HG03460 (cell line): ENCODE measurements at regions not wholly inside any gene's neighbourhood (a gene's known extent, or its start where the extent isn't known, plus 50 kb on each side); places are given as distances from the start of the nearest gene placed in this dataset.
"Not testable (repeated sequence)": the region's sequence is repeated elsewhere in the genome, so short reads cannot be mapped to it uniquely, and the experiment has no call there.

Source experiments
- ATAC-seq: cut with Tn5 transposase; IDR thresholded peaks from one replicate; pipeline ENCODE4 v1.9.1; 2021; ENCODE audit not compliant: unreplicated experiment

- ATAC-seq, result no peak
Measured at GRCh38 chr3:26763723-26764122, 141.2 kb downstream of the LRRC3B start.

GRCh38 chr3:26766031-26766430 is 143.5 kb downstream of the LRRC3B start:
- ATAC-seq, result no peak

- ATAC-seq, result no peak
Measured at GRCh38 chr3:26768068-26768651, 145.6 kb downstream of the LRRC3B start.

GRCh38 chr3:26799679-26800317 is 177.2 kb downstream of the LRRC3B start:
- ATAC-seq, result no peak

GRCh38 chr3:26807272-26807671 is 184.7 kb downstream of the LRRC3B start:
- no peak for ATAC-seq

- no peak for ATAC-seq
Measured at GRCh38 chr3:26825454-26825853, 202.9 kb downstream of the LRRC3B start.

GRCh38 chr3:26827169-26827568 is 204.6 kb downstream of the LRRC3B start:
- no peak for ATAC-seq

- no peak for ATAC-seq
Measured at GRCh38 chr3:26838026-26838425, 215.5 kb downstream of the LRRC3B start.

GRCh38 chr3:26839001-26839400 is 216.4 kb downstream of the LRRC3B start:
- ATAC-seq, result no peak

GRCh38 chr3:26840272-26840870 is 217.8 kb downstream of the LRRC3B start:
- no peak for ATAC-seq

GRCh38 chr3:26845194-26845593 is 222.6 kb downstream of the LRRC3B start:
- ATAC-seq, result no peak

- no peak for ATAC-seq
Measured at GRCh38 chr3:26847680-26848079, 225.1 kb downstream of the LRRC3B start.

- ATAC-seq, result no peak
Measured at GRCh38 chr3:26894443-26894842, 271.9 kb downstream of the LRRC3B start.

- ATAC-seq, result no peak
Measured at GRCh38 chr3:26915208-26915607, 292.6 kb downstream of the LRRC3B start.

GRCh38 chr3:26920646-26921478 is 298.3 kb downstream of the LRRC3B start:
- no peak for ATAC-seq

- no peak for ATAC-seq
Measured at GRCh38 chr3:26931896-26932295, 309.3 kb downstream of the LRRC3B start.

GRCh38 chr3:26932752-26933151 is 310.2 kb downstream of the LRRC3B start:
- no peak for ATAC-seq

- ATAC-seq, result not testable (repeated sequence)
Measured at GRCh38 chr3:26945480-26945879, 322.9 kb downstream of the LRRC3B start.

- peak; percentile 37 for ATAC-seq
Measured at GRCh38 chr3:26960382-26960781, 337.8 kb downstream of the LRRC3B start.

- peak; percentile 94 for ATAC-seq
Measured at GRCh38 chr3:26962492-26963360, 340.2 kb downstream of the LRRC3B start.

GRCh38 chr3:26963361-26963743 is 340.8 kb downstream of the LRRC3B start:
- no peak for ATAC-seq
